PC-9 (cell line): ENCODE measurements at regions not wholly inside any gene's neighbourhood (a gene's known extent, or its start where the extent isn't known, plus 50 kb on each side); places are given as distances from the start of the nearest gene placed in this dataset.

Experiments
- BruUV-seq: library from RNA; stranded (reverse); fragments of 400-500 nt; replicated peaks from 2 replicates; lab custom pipeline; 2021; lab: Mats Ljungman, UMichigan
- CTCF ChIA-PET: fragments of 300-600 bp; sonication (Branson Sonifier 250); formaldehyde crosslinking; loops from one replicate; lab custom pipeline; 2022; ENCODE audit warnings: antibody characterized with exemption; lab: Charles Lee
- POLR2A ChIA-PET: fragments of 300-600 bp; sonication (Branson Sonifier 250); formaldehyde crosslinking; loops from one replicate; lab custom pipeline; 2022; ENCODE audit warnings: antibody characterized with exemption; ENCODE audit not compliant: unreplicated experiment; lab: Charles Lee
- DNase-seq, 2 experiments: peaks; one replicate each; pipeline versions ENCODE4 v3.0.0 to v3.0.0-alpha.2; 2015 to 2022; ENCODE audit warnings: mixed read lengths in 1 of 2
- H2AFZ ChIP-seq: fragments of 200-600 bp; sonication (generic); 2 replicates; pipeline ENCODE4 v1.8.1; 2017; ENCODE audit warnings: antibody characterized with exemption
- H3F3A ChIP-seq: fragments of 200-600 bp; sonication (generic); 2 replicates; pipeline ENCODE4 v1.8.1; 2017; ENCODE audit warnings: antibody characterized with exemption, mild to moderate bottlenecking, low read depth; ENCODE audit not compliant: insufficient read depth
- H3K27ac ChIP-seq: fragments of 200-600 bp; sonication (generic); 2 replicates; pipeline ENCODE4 v1.6.1; 2016; ENCODE audit warnings: mixed run types
- H3K27me3 ChIP-seq: fragments of 200-600 bp; sonication (generic); 2 replicates; pipeline ENCODE4 v1.6.1; 2016; ENCODE audit warnings: low read depth, mixed run types; ENCODE audit not compliant: insufficient read depth
- H3K36me3 ChIP-seq: fragments of 200-600 bp; sonication (generic); 2 replicates; pipeline ENCODE4 v1.6.1; 2016; ENCODE audit warnings: low read depth, mixed run types
- H3K4me1 ChIP-seq: fragments of 200-600 bp; sonication (generic); replicated peaks from 2 replicates; pipeline ENCODE4 v1.6.1; 2016; ENCODE audit warnings: mixed run types; ENCODE audit not compliant: insufficient read depth
- H3K4me2 ChIP-seq: fragments of 200-600 bp; sonication (generic); 2 replicates; pipeline ENCODE4 v1.6.1; 2017; ENCODE audit warnings: mixed run types
- H3K4me3 ChIP-seq: fragments of 200-600 bp; sonication (generic); 2 replicates; pipeline ENCODE4 v1.6.1; 2016; ENCODE audit warnings: mixed run types
- H3K79me2 ChIP-seq: fragments of 200-600 bp; sonication (generic); 2 replicates; pipeline ENCODE4 v1.6.1; 2017; ENCODE audit warnings: low read depth, mixed run types
- H3K9me2 ChIP-seq: fragments of 200-600 bp; sonication (generic); 2 replicates; pipeline ENCODE4 v1.8.1; 2017; ENCODE audit warnings: mild to moderate bottlenecking; ENCODE audit not compliant: insufficient read depth
- H3K9me3 ChIP-seq: fragments of 200-600 bp; sonication (generic); 2 replicates; pipeline ENCODE4 v1.8.1; 2016; ENCODE audit warnings: low read depth; ENCODE audit not compliant: insufficient read depth
- H4K20me1 ChIP-seq: fragments of 200-600 bp; sonication (generic); 2 replicates; pipeline ENCODE4 v1.8.1; 2017; ENCODE audit not compliant: insufficient read depth
- EZH2 ChIP-seq: fragments of 200-600 bp; sonication (generic); IDR thresholded peaks from 2 replicates; pipeline ENCODE4 v1.8.0; 2017; ENCODE audit warnings: antibody characterized with exemption, low read depth
- intact Hi-C: fragments of 100-400 bp; cut with micrococcal nuclease; formaldehyde crosslinking; loops from one replicate; pipeline ENCODE4 v1.10.0; 2022; ENCODE audit not compliant: unreplicated experiment
- TF ChIP-seq, protein P1 (sequence below): fragments of 200-600 bp; sonication (generic); conservative IDR thresholded peaks from 2 replicates; pipeline ENCODE4 v1.6.1; 2017; ENCODE audit warnings: mixed run types, antibody characterized with exemption, mild to moderate bottlenecking, moderate library complexity

DNA sequence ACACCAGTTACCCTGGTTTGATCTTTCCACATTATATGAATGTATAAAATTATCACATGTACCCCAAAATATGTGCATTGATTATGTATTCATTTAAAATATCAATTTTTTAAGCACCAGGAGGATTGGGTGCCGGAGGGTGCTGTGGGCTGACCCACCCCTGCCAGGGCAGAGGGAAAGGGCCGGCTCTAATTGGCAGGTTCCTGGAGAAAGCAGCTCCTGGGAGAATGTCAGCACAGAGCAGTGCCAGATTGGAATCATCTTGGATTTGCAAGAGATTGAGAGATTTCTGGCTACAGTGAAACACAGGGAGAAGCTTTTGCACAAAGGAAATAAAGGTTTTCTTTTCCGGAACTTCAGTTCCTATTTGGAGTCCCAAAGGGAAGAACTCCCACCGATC is 264.4 kb upstream of the TCERG1L start:
- Histone ChIP-seq H3K4me1 (no peaks in the 10 kb centered on the region), H2AFZ (no peak overlapping the region), H4K20me1 (no peaks in the 10 kb centered on the region), H3K36me3 (no peaks in the 10 kb centered on the region), H3K27me3 (peaks cover 49% of the 10 kb centered on the region), H3K9me2 (no peaks in the 10 kb centered on the region), H3K79me2 (no peaks in the 10 kb centered on the region), H3K9me3 (no peaks in the 10 kb centered on the region), H3F3A (no peaks in the 10 kb centered on the region), H3K4me2 (no peak overlapping the region), H3K27ac (no peak overlapping the region), H3K4me3 (no peak overlapping the region)
- CTCF ChIA-PET: no interaction called here
- TF ChIP-seq, protein P1, sequence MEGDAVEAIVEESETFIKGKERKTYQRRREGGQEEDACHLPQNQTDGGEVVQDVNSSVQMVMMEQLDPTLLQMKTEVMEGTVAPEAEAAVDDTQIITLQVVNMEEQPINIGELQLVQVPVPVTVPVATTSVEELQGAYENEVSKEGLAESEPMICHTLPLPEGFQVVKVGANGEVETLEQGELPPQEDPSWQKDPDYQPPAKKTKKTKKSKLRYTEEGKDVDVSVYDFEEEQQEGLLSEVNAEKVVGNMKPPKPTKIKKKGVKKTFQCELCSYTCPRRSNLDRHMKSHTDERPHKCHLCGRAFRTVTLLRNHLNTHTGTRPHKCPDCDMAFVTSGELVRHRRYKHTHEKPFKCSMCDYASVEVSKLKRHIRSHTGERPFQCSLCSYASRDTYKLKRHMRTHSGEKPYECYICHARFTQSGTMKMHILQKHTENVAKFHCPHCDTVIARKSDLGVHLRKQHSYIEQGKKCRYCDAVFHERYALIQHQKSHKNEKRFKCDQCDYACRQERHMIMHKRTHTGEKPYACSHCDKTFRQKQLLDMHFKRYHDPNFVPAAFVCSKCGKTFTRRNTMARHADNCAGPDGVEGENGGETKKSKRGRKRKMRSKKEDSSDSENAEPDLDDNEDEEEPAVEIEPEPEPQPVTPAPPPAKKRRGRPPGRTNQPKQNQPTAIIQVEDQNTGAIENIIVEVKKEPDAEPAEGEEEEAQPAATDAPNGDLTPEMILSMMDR: no peak
- TF ChIP-seq EZH2: no peak
- no peak for DNase-seq
- intact Hi-C loops: no loop called here
- POLR2A ChIA-PET: no interaction called here
- no TSS peak for BruUV-seq

DNA sequence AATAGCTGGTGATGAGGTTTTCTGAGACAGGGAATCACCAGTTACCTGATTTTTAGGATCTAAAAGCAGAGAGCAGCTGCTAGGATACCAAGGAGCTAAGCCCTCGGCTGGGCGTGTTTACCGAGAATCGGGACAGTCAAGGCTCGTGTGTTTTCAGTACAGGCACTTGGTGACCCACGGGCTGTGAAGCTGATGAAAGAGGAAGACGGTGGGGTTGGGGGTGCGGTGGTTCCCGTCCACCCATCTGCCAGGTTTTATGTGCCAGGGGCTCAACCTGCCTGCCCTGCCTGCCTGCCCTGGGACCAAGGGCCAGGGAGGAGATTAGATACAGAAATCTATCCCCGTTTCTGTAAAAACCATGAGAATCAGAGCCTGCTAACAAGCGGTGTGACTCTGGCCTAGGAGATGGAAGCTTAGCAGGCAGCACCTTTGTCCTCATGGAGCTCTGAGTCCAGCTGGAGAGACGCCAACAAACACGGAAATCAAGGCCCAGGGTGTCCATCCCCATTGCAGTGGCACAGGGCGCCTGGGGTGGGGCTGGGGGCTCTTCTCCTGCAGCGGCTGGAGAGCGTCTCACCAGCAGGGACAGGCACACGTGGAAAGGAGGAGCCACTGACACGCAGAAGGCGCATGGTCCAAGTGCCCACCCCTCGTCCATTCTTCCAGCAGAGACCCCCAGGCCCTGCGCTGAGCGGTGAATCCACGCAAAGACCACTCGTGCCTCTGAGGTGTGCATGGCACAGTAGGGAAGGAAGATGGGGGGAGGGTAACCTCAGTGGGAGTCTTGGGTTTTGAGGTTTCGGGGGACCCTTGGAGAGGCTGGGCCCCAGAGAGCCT is 265.0 kb upstream of the TCERG1L start:
- Histone ChIP-seq H3K4me1 (no peaks in the 10 kb centered on the region), H3K9me2 (no peaks in the 10 kb centered on the region), H3K36me3 (no peaks in the 10 kb centered on the region), H3K4me3 (no peak overlapping the region), H4K20me1 (no peaks in the 10 kb centered on the region), H3K79me2 (no peaks in the 10 kb centered on the region), H3K27ac (no peak overlapping the region), H3K27me3 (peaks cover 49% of the 10 kb centered on the region), H3K9me3 (no peaks in the 10 kb centered on the region), H3K4me2 (no peak overlapping the region), H2AFZ (no peak overlapping the region), H3F3A (no peaks in the 10 kb centered on the region)
- ChIA-PET CTCF (no interaction called here), POLR2A (no interaction called here)
- TF ChIP-seq, protein P1: no peak
- TF ChIP-seq EZH2: no peak
- intact Hi-C loops: no loop called here
- no TSS peak for BruUV-seq
- no peak for DNase-seq

DNA sequence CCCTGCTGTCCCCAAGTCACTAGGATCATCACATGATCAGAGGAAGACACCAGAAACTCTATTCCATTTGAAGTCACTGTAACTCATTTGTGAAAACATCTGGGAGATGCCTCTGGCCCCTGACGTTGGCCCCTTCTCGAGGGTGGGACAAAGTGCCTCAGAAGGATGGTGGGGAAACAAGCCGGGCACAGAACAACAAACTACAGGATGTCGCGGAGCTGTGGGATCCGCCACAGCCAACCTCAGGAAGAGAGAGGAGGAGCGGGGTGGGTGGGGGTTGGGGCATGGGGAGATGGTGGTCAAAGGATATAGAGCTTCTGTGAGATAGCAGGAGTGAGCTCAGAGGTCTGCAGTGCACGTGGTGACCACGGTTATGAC is 265.6 kb upstream of the TCERG1L start:
- ChIA-PET POLR2A (no interaction called here), CTCF (no interaction called here)
- Histone ChIP-seq H3K9me3 (no peaks in the 10 kb centered on the region), H3K36me3 (no peaks in the 10 kb centered on the region), H3F3A (no peaks in the 10 kb centered on the region), H3K4me2 (no peak overlapping the region), H3K4me3 (no peak overlapping the region), H4K20me1 (no peaks in the 10 kb centered on the region), H3K4me1 (no peaks in the 10 kb centered on the region), H3K27me3 (peaks cover 52% of the 10 kb centered on the region), H3K79me2 (no peaks in the 10 kb centered on the region), H2AFZ (no peak overlapping the region), H3K27ac (no peak overlapping the region), H3K9me2 (no peaks in the 10 kb centered on the region)
- intact Hi-C loops: no loop called here
- BruUV-seq: no TSS peak
- no peak for DNase-seq
- no peak for TF ChIP-seq EZH2
- TF ChIP-seq, protein P1: no peak
